ENCODE measurements at regions not wholly inside any gene's neighbourhood (a gene's known extent, or its start where the extent isn't known, plus 50 kb on each side); places are given as distances from the start of the nearest gene placed in this dataset.

DNA sequence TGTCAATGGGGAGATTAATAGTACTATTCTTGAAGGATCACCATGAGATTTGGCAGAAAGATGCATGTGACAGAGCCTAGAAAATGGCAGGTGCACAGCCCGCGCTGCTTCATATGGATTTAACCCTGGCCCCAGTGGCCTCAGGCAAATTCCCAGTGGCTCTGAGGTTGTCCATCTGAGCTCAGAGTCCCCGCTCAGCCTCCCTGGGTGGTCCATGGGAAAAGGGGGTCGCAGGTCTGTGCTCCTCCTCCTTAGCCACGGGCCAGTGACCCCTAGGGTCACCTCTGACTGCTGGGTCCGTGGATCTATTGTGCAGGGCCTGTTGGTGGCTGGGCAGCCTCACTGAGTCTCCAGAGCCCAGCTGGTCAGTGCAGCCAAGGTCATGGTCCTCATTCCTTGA, 93.3 kb upstream of the BOD1 start:
- H3K9me3 ChIP-seq (ENCODE audit: control insufficient read depth in 2 of 2, insufficient read depth in 1 of 2, low read depth in 1 of 2, low read length in 1 of 2): no peaks in the 10 kb centered on the region
- DNase-seq (no peak), FAIRE-seq (no peak)
- H3K36me3 ChIP-seq (ENCODE audit: control insufficient read depth in 3 of 3, insufficient read depth in 2 of 3, low read depth in 1 of 3, low read length in 3 of 3): no peaks in the 10 kb centered on the region
- WGBS, 3 donors: 70 to 79% (median 76%) methylated on average over 6 of the region's 6 CpGs
- H3K27me3 ChIP-seq (ENCODE audit: control insufficient read depth in 3 of 3, insufficient read depth in 3 of 3, low read length in 3 of 3): no peaks in the 10 kb centered on the region
- no peak overlapping the region for H3K27ac ChIP-seq (ENCODE audit: low read depth in 1 of 3, low read length in 2 of 3)
- H3K4me1 ChIP-seq (ENCODE audit: control insufficient read depth in 3 of 3, insufficient read depth in 2 of 3, low read depth in 1 of 3, low read length in 2 of 3): no peaks in the 10 kb centered on the region
- H3K4me3 ChIP-seq (ENCODE audit: low read depth in 1 of 3, low read length in 3 of 3): no peak overlapping the region

GRCh38 chr5:173710528-173710927, 94.1 kb upstream of the BOD1 start:
- H3K4me3 ChIP-seq (ENCODE audit: low read depth in 1 of 3, low read length in 3 of 3): no peak overlapping the region
- FAIRE-seq: no peak
- WGBS, 3 donors: 91 to 94% (median 92%) methylated on average over 7 of the region's 7 CpGs

GRCh38 chr5:173711466-173711865, 95.0 kb upstream of the BOD1 start:
- Histone ChIP-seq H3K9me3 (ENCODE audit: control insufficient read depth in 2 of 2, insufficient read depth in 1 of 2, low read depth in 1 of 2, low read length in 1 of 2) (no peaks in the 10 kb centered on the region), H3K27me3 (ENCODE audit: control insufficient read depth in 3 of 3, insufficient read depth in 3 of 3, low read length in 3 of 3) (no peaks in the 10 kb centered on the region), H3K36me3 (ENCODE audit: control insufficient read depth in 3 of 3, insufficient read depth in 2 of 3, low read depth in 1 of 3, low read length in 3 of 3) (no peaks in the 10 kb centered on the region), H3K4me3 (ENCODE audit: low read depth in 1 of 3, low read length in 3 of 3) (no peak overlapping the region), H3K27ac (ENCODE audit: low read depth in 1 of 3, low read length in 2 of 3) (no peak overlapping the region), H3K4me1 (ENCODE audit: control insufficient read depth in 3 of 3, insufficient read depth in 2 of 3, low read depth in 1 of 3, low read length in 2 of 3) (no peaks in the 10 kb centered on the region)
- 85 to 94% (median 88%) methylated on average over 2 of the region's 2 CpGs for WGBS, 3 donors
- DNase-seq (no peak), FAIRE-seq (no peak)

More at GRCh38 chr5:173710528-173710927, 94.1 kb upstream of the BOD1 start:
- no peak for DNase-seq
- Histone ChIP-seq H3K9me3 (ENCODE audit: control insufficient read depth in 2 of 2, insufficient read depth in 1 of 2, low read depth in 1 of 2, low read length in 1 of 2) (no peaks in the 10 kb centered on the region), H3K27me3 (ENCODE audit: control insufficient read depth in 3 of 3, insufficient read depth in 3 of 3, low read length in 3 of 3) (no peaks in the 10 kb centered on the region), H3K36me3 (ENCODE audit: control insufficient read depth in 3 of 3, insufficient read depth in 2 of 3, low read depth in 1 of 3, low read length in 3 of 3) (no peaks in the 10 kb centered on the region), H3K27ac (ENCODE audit: low read depth in 1 of 3, low read length in 2 of 3) (no peak overlapping the region), H3K4me1 (ENCODE audit: control insufficient read depth in 3 of 3, insufficient read depth in 2 of 3, low read depth in 1 of 3, low read length in 2 of 3) (no peaks in the 10 kb centered on the region)

- H3K4me1 ChIP-seq (ENCODE audit: control insufficient read depth in 3 of 3, insufficient read depth in 2 of 3, low read depth in 1 of 3, low read length in 2 of 3): no peaks in the 10 kb centered on the region
- DNase-seq: no peak
- WGBS, 3 donors: 79 to 88% (median 88%) methylated on average over 10 of the region's 10 CpGs
- no peak overlapping the region for H3K27ac ChIP-seq (ENCODE audit: low read depth in 1 of 3, low read length in 2 of 3)
- H3K27me3 ChIP-seq (ENCODE audit: control insufficient read depth in 3 of 3, insufficient read depth in 3 of 3, low read length in 3 of 3): no peaks in the 10 kb centered on the region
- FAIRE-seq: no peak
- H3K9me3 ChIP-seq (ENCODE audit: control insufficient read depth in 2 of 2, insufficient read depth in 1 of 2, low read depth in 1 of 2, low read length in 1 of 2): no peaks in the 10 kb centered on the region
- H3K36me3 ChIP-seq (ENCODE audit: control insufficient read depth in 3 of 3, insufficient read depth in 2 of 3, low read depth in 1 of 3, low read length in 3 of 3): no peaks in the 10 kb centered on the region
- no peak overlapping the region for H3K4me3 ChIP-seq (ENCODE audit: low read depth in 1 of 3, low read length in 3 of 3)
Observed at GRCh38 chr5:173712609-173713175, 96.2 kb upstream of the BOD1 start.

- WGBS, 3 donors: 68 to 82% (median 75%) methylated on average over 12 of the region's 12 CpGs
- Histone ChIP-seq H3K4me1 (ENCODE audit: control insufficient read depth in 3 of 3, insufficient read depth in 2 of 3, low read depth in 1 of 3, low read length in 2 of 3) (peaks cover 0 to 8% (median 0%) of the 10 kb centered on the region in 3 donors), H3K27me3 (ENCODE audit: control insufficient read depth in 3 of 3, insufficient read depth in 3 of 3, low read length in 3 of 3) (no peaks in the 10 kb centered on the region), H3K27ac (ENCODE audit: low read depth in 1 of 3, low read length in 2 of 3) (no peak overlapping the region), H3K4me3 (ENCODE audit: low read depth in 1 of 3, low read length in 3 of 3) (no peak overlapping the region), H3K36me3 (ENCODE audit: control insufficient read depth in 3 of 3, insufficient read depth in 2 of 3, low read depth in 1 of 3, low read length in 3 of 3) (no peaks in the 10 kb centered on the region), H3K9me3 (ENCODE audit: control insufficient read depth in 2 of 2, insufficient read depth in 1 of 2, low read depth in 1 of 2, low read length in 1 of 2) (no peaks in the 10 kb centered on the region)
- DNase-seq (no peak), FAIRE-seq (no peak)
Observed at GRCh38 chr5:173714551-173715428, 98.3 kb upstream of the BOD1 start.

DNA sequence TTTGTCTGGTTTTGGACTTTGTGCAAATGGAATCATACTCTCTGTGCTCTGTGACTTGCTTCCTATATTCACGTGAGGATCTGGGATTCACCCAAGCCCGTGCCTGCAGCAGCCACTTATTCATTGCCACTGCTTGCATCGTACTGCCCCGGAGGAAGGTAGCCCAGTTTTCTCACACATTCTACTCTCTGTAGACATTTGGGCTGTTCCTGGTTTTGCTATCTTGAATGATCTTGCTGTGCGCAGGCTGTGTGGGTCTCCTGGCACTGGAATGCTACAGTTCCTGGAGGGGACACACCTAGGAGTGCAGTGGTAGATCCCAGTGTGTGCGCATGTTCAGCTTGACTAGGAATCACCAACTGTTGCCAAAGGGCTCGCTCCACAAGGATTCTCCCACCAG, 99.2 kb upstream of the BOD1 start:
- H3K4me1 ChIP-seq (ENCODE audit: control insufficient read depth in 3 of 3, insufficient read depth in 2 of 3, low read depth in 1 of 3, low read length in 2 of 3): peaks cover 0 to 12% (median 0%) of the 10 kb centered on the region in 3 donors
- FAIRE-seq (no peak), DNase-seq (peak in 1 of 2 donors; percentile 52)
- no peaks in the 10 kb centered on the region for H3K9me3 ChIP-seq (ENCODE audit: control insufficient read depth in 2 of 2, insufficient read depth in 1 of 2, low read depth in 1 of 2, low read length in 1 of 2)
- no peaks in the 10 kb centered on the region for H3K27me3 ChIP-seq (ENCODE audit: control insufficient read depth in 3 of 3, insufficient read depth in 3 of 3, low read length in 3 of 3)
- whole genome bisulfite sequencing, 3 donors: 63 to 72% (median 67%) methylated on average over 7 of the region's 7 CpGs
- H3K27ac ChIP-seq (ENCODE audit: low read depth in 1 of 3, low read length in 2 of 3): no peak overlapping the region
- H3K4me3 ChIP-seq (ENCODE audit: low read depth in 1 of 3, low read length in 3 of 3): no peak overlapping the region
- no peaks in the 10 kb centered on the region for H3K36me3 ChIP-seq (ENCODE audit: control insufficient read depth in 3 of 3, insufficient read depth in 2 of 3, low read depth in 1 of 3, low read length in 3 of 3)

DNA sequence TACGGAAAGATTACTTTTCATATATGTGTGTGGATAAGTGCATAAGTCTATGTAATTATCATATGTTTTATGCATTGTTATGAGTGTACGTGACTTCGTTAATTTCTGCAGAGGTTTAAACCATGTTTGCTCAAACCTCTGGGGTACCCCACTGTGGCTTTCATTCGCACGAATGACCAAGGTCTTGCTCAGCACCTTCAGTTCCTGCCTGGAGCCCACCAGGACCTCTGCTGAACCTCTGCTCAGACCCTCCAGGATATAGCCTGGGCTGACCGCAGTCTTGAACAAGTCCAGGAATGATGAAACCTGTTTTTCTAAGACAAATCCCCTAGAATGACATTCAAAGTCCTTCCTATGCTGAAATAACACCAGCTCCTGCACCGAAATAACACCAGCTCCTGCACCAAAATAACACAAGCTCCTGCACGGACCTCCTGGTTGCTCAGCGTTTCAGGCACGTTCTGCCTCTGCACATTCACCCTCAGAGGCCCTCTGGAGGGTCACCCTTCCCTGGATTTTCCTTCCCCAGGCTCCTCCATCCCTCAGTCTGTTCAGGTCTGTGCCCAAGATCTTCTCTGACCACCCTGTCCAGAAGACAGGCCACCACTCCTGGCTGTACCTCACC, 99.7 kb upstream of the BOD1 start:
- DNase-seq: no peak
- H3K36me3 ChIP-seq (ENCODE audit: control insufficient read depth in 3 of 3, insufficient read depth in 2 of 3, low read depth in 1 of 3, low read length in 3 of 3): no peaks in the 10 kb centered on the region
- peaks cover 0 to 12% (median 0%) of the 10 kb centered on the region in 3 donors for H3K4me1 ChIP-seq (ENCODE audit: control insufficient read depth in 3 of 3, insufficient read depth in 2 of 3, low read depth in 1 of 3, low read length in 2 of 3)
- no peak for FAIRE-seq
- 84 to 90% (median 89%) methylated on average over 10 of the region's 10 CpGs for WGBS, 3 donors
- no peak overlapping the region for H3K27ac ChIP-seq (ENCODE audit: low read depth in 1 of 3, low read length in 2 of 3)
- no peaks in the 10 kb centered on the region for H3K9me3 ChIP-seq (ENCODE audit: control insufficient read depth in 2 of 2, insufficient read depth in 1 of 2, low read depth in 1 of 2, low read length in 1 of 2)
- no peak overlapping the region for H3K4me3 ChIP-seq (ENCODE audit: low read depth in 1 of 3, low read length in 3 of 3)
- no peaks in the 10 kb centered on the region for H3K27me3 ChIP-seq (ENCODE audit: control insufficient read depth in 3 of 3, insufficient read depth in 3 of 3, low read length in 3 of 3)

- Histone ChIP-seq H3K4me1 (ENCODE audit: control insufficient read depth in 3 of 3, insufficient read depth in 2 of 3, low read depth in 1 of 3, low read length in 2 of 3) (peaks cover 0 to 12% (median 0%) of the 10 kb centered on the region in 3 donors), H3K9me3 (ENCODE audit: control insufficient read depth in 2 of 2, insufficient read depth in 1 of 2, low read depth in 1 of 2, low read length in 1 of 2) (no peaks in the 10 kb centered on the region), H3K27me3 (ENCODE audit: control insufficient read depth in 3 of 3, insufficient read depth in 3 of 3, low read length in 3 of 3) (no peaks in the 10 kb centered on the region), H3K4me3 (ENCODE audit: low read depth in 1 of 3, low read length in 3 of 3) (no peak overlapping the region), H3K36me3 (ENCODE audit: control insufficient read depth in 3 of 3, insufficient read depth in 2 of 3, low read depth in 1 of 3, low read length in 3 of 3) (no peaks in the 10 kb centered on the region), H3K27ac (ENCODE audit: low read depth in 1 of 3, low read length in 2 of 3) (no peak overlapping the region)
- DNase-seq: no peak
- FAIRE-seq: no peak
- WGBS, 3 donors: 74 to 85% (median 75%) methylated on average over 10 of the region's 10 CpGs
Observed at GRCh38 chr5:173717959-173718358, 101.5 kb upstream of the BOD1 start.

Data from small intestine (tissue), 7 donors.